CD14-positive monocyte (primary cell): ENCODE measurements at regions not wholly inside any gene's neighbourhood (a gene's known extent, or its start where the extent isn't known, plus 50 kb on each side); places are given as distances from the start of the nearest gene placed in this dataset.

Source experiments
- DNase-seq, 3 donors: peaks; one replicate each; pipeline ENCODE4 v3.0.0-alpha.2; 2011 to 2022
- H2AFZ ChIP-seq: 2 replicates; pipeline ENCODE4 v1.6.0; 2012; ENCODE audit warnings: mild to moderate bottlenecking, low read depth, low read length, inconsistent platforms; ENCODE audit not compliant: insufficient read depth, poor library complexity, severe bottlenecking
- H3K27ac ChIP-seq, 2 donors: 1 replicate in 1 of 2; 2 replicates in 1 of 2; pipeline ENCODE4 v1.5.1; 2012 to 2013; ENCODE audit warnings: low read length in 2 of 2, control low read depth in 1 of 2, inconsistent platforms in 1 of 2, low read depth in 1 of 2, mild to moderate bottlenecking in 1 of 2
- H3K27me3 ChIP-seq, 2 donors: one replicate each; pipeline versions ENCODE4 v1.6.0 to v1.6.1; 2011 to 2013; ENCODE audit warnings: low read length in 2 of 2; ENCODE audit not compliant: control insufficient read depth in 2 of 2, insufficient read depth in 2 of 2
- H3K36me3 ChIP-seq, 2 donors: replicated peaks in 1 of 2; 1 replicate in 1 of 2; 2 replicates in 1 of 2; pipeline versions ENCODE4 v1.5.1 to v1.6.1; 2012 to 2013; ENCODE audit warnings: low read length in 2 of 2, control low read depth in 1 of 2, inconsistent platforms in 1 of 2, mild to moderate bottlenecking in 1 of 2; ENCODE audit not compliant: insufficient read depth in 2 of 2, control insufficient read depth in 1 of 2
- H3K4me1 ChIP-seq, 2 donors: 1 replicate in 1 of 2; 2 replicates in 1 of 2; pipeline versions ENCODE4 v1.5.1 to v1.6.1; 2012 to 2013; ENCODE audit warnings: low read length in 2 of 2, control low read depth in 1 of 2, inconsistent platforms in 1 of 2, mild to moderate bottlenecking in 1 of 2, moderate library complexity in 1 of 2; ENCODE audit not compliant: insufficient read depth in 2 of 2, control insufficient read depth in 1 of 2
- H3K4me2 ChIP-seq: replicated peaks from 2 replicates; pipeline ENCODE3; 2012; ENCODE audit warnings: low read length, moderate library complexity, mild to moderate bottlenecking; ENCODE audit not compliant: poor library complexity, severe bottlenecking; ENCODE audit errors: extremely low read depth
- H3K4me3 ChIP-seq, 3 experiments: fragments of 200-600 bp in 1 of 3; sonication (generic) in 1 of 3; replicated peaks in 1 of 3; 1 replicate in 2 of 3; 2 replicates in 1 of 3; pipeline ENCODE4 v1.5.1; 2011 to 2013; ENCODE audit warnings: low read length in 3 of 3, mild to moderate bottlenecking in 3 of 3, control low read depth in 2 of 3, low read depth in 2 of 3, inconsistent platforms in 1 of 3, moderate library complexity in 1 of 3
- H3K79me2 ChIP-seq: 2 replicates; pipeline ENCODE4 v1.6.0; 2012; ENCODE audit warnings: mild to moderate bottlenecking, control low read depth, inconsistent platforms, low read length, moderate library complexity; ENCODE audit not compliant: insufficient read depth
- H3K9ac ChIP-seq: 2 replicates; pipeline ENCODE4 v1.6.0; 2017; ENCODE audit warnings: low read length, mild to moderate bottlenecking; ENCODE audit not compliant: insufficient read depth, poor library complexity, severe bottlenecking
- H3K9me3 ChIP-seq, 2 donors: replicated peaks in 1 of 2; 1 replicate in 1 of 2; 2 replicates in 1 of 2; pipeline versions ENCODE4 v1.5.1 to v1.6.1; 2012 to 2013; ENCODE audit warnings: low read length in 2 of 2, control low read depth in 1 of 2; ENCODE audit not compliant: control insufficient read depth in 1 of 2, insufficient read depth in 1 of 2
- H4K20me1 ChIP-seq: 2 replicates; pipeline ENCODE4 v1.6.0; 2012; ENCODE audit warnings: mild to moderate bottlenecking, low read length, control low read depth, moderate library complexity; ENCODE audit not compliant: insufficient read depth
- H3K27ac Mint-ChIP-seq, 7 donors: one replicate each; pipeline ENCODE4 v1.8.0; 2020; ENCODE audit warnings: mild to moderate bottlenecking in 7 of 7, mixed read lengths in 7 of 7, moderate library complexity in 6 of 7, inconsistent platforms in 2 of 7
- H3K27me3 Mint-ChIP-seq, 3 donors: one replicate each; pipeline ENCODE4 v1.8.0; 2021 to 2022; ENCODE audit warnings: low read depth in 3 of 3, mild to moderate bottlenecking in 3 of 3, mixed read lengths in 3 of 3, moderate library complexity in 3 of 3, inconsistent platforms in 1 of 3
- H3K36me3 Mint-ChIP-seq, 2 donors: one replicate each; pipeline ENCODE4 v1.8.0; 2020; ENCODE audit warnings: mixed read lengths in 2 of 2, inconsistent platforms in 1 of 2, mild to moderate bottlenecking in 1 of 2
- H3K4me1 Mint-ChIP-seq: one replicate; pipeline ENCODE4 v1.8.0; 2020; ENCODE audit warnings: mild to moderate bottlenecking, mixed read lengths
- H3K4me3 Mint-ChIP-seq, 2 donors: one replicate each; pipeline ENCODE4 v1.8.0; 2020; ENCODE audit warnings: mild to moderate bottlenecking in 2 of 2, mixed read lengths in 2 of 2, moderate library complexity in 1 of 2
- H3K9me3 Mint-ChIP-seq, 7 donors: one replicate each; pipeline ENCODE4 v1.8.0; 2020 to 2022; ENCODE audit warnings: mixed read lengths in 7 of 7, mild to moderate bottlenecking in 6 of 7, moderate library complexity in 6 of 7, inconsistent platforms in 2 of 7
- CTCF ChIP-seq: fragments of 200-600 bp; IDR thresholded peaks from one replicate; pipeline ENCODE4 v1.8.0; 2022; ENCODE audit warnings: antibody characterized with exemption, mild to moderate bottlenecking
- WGBS: methylation state at CpG from one replicate; pipeline ENCODE4 v1.1.5; 2013; ENCODE audit warnings: missing lambda C conversion rate; ENCODE audit not compliant: insufficient coverage; 5-methylcytosine and 5-hydroxymethylcytosine counted together
- intact Hi-C, 2 donors: fragments of 100-400 bp; cut with micrococcal nuclease; formaldehyde crosslinking; loops; one replicate each; pipeline versions ENCODE4 v1.15.0 to v1.15.1; 2023

- no peak overlapping the region for H3K27ac Mint-ChIP-seq
- Histone ChIP-seq H3K79me2 (no peaks in the 10 kb centered on the region), H2AFZ (no peak overlapping the region), H3K4me1 (no peaks in the 10 kb centered on the region), H3K9me3 (no peaks in the 10 kb centered on the region), H3K27me3 (no peaks in the 10 kb centered on the region), H3K4me3 (no peak overlapping the region), H3K9ac (no peak overlapping the region), H3K4me2 (no peak overlapping the region), H3K27ac (no peak overlapping the region), H3K36me3 (no peaks in the 10 kb centered on the region), H4K20me1 (no peaks in the 10 kb centered on the region)
- intact Hi-C loops = no loop called here
- no peak overlapping the region for H3K4me3 Mint-ChIP-seq
- H3K9me3 Mint-ChIP-seq = peaks cover 0 to 2% (median 0%) of the 10 kb centered on the region in 7 donors
- no peak for TF ChIP-seq CTCF
- no peak for DNase-seq
- no peaks in the 10 kb centered on the region for H3K36me3 Mint-ChIP-seq
- H3K27me3 Mint-ChIP-seq = peaks cover 2% of the 10 kb centered on the region in 3 donors
- H3K4me1 Mint-ChIP-seq = no peaks in the 10 kb centered on the region
- 95% methylated on average over 2 of the region's 2 CpGs for WGBS
Measured at GRCh38 chr9:13919401-13919800, 394.5 kb downstream of the NFIB start.

GRCh38 chr9:13917534-13917933 lies 396.4 kb downstream of the NFIB start:
- Mint-ChIP-seq H3K36me3 (no peaks in the 10 kb centered on the region), H3K27me3 (peaks cover 2% of the 10 kb centered on the region in 3 donors)

More at GRCh38 chr9:13917534-13917933, 396.4 kb downstream of the NFIB start:
- H3K27me3 ChIP-seq = no peaks in the 10 kb centered on the region
- no peak overlapping the region for H3K27ac Mint-ChIP-seq
- H3K27ac ChIP-seq = no peak overlapping the region
- no peaks in the 10 kb centered on the region for H3K9me3 ChIP-seq
- H3K36me3 ChIP-seq = no peaks in the 10 kb centered on the region
- H2AFZ ChIP-seq = no peak overlapping the region
- intact Hi-C loops = no loop called here
- TF ChIP-seq CTCF = no peak
- no peaks in the 10 kb centered on the region for H3K79me2 ChIP-seq
- H3K4me2 ChIP-seq = no peak overlapping the region
- no peak for DNase-seq
- no peaks in the 10 kb centered on the region for H3K4me1 ChIP-seq
- H3K9me3 Mint-ChIP-seq = peaks cover 0 to 4% (median 2%) of the 10 kb centered on the region in 7 donors
- no peak overlapping the region for H3K9ac ChIP-seq
- H3K4me1 Mint-ChIP-seq = no peaks in the 10 kb centered on the region
- no peak overlapping the region for H3K4me3 ChIP-seq
- H4K20me1 ChIP-seq = no peaks in the 10 kb centered on the region
- H3K4me3 Mint-ChIP-seq = no peak overlapping the region
